HG03521 (cell line): ENCODE measurements at regions not wholly inside any gene's neighbourhood (a gene's known extent, or its start where the extent isn't known, plus 50 kb on each side); places are given as distances from the start of the nearest gene placed in this dataset.

ENCODE experiments used
- ATAC-seq: cut with Tn5 transposase; IDR thresholded peaks from one replicate; pipeline ENCODE4 v1.9.1; 2021; ENCODE audit warnings: mild to moderate bottlenecking, moderate library complexity; ENCODE audit not compliant: unreplicated experiment

GRCh38 chr2:43109261-43109743 lies 117.1 kb downstream of the ZFP36L2 start:
- no peak for ATAC-seq

- no peak for ATAC-seq
Observed at GRCh38 chr2:43107679-43108078, 118.7 kb downstream of the ZFP36L2 start.

- no peak for ATAC-seq
Observed at GRCh38 chr2:43106559-43107527, 119.6 kb downstream of the ZFP36L2 start.

- ATAC-seq, result peak; percentile 38
Observed at GRCh38 chr2:43105586-43106558, 120.5 kb downstream of the ZFP36L2 start.

- ATAC-seq, result no peak
Observed at GRCh38 chr2:43104763-43105162, 121.6 kb downstream of the ZFP36L2 start.

GRCh38 chr2:43104106-43104505 lies 122.3 kb downstream of the ZFP36L2 start:
- ATAC-seq, result no peak

GRCh38 chr2:43103093-43103404 lies 123.4 kb downstream of the ZFP36L2 start:
- no peak for ATAC-seq

- no peak for ATAC-seq
Observed at GRCh38 chr2:43102366-43103092, 123.9 kb downstream of the ZFP36L2 start.

- no peak for ATAC-seq
Observed at GRCh38 chr2:43101751-43102150, 124.7 kb downstream of the ZFP36L2 start.

- no peak for ATAC-seq
Observed at GRCh38 chr2:43100883-43101662, 125.3 kb downstream of the ZFP36L2 start.

GRCh38 chr2:43100362-43100882 lies 126.0 kb downstream of the ZFP36L2 start:
- no peak for ATAC-seq

- ATAC-seq, result no peak
Observed at GRCh38 chr2:43099797-43100196, 126.6 kb downstream of the ZFP36L2 start.

GRCh38 chr2:43098539-43098938 lies 127.9 kb downstream of the ZFP36L2 start:
- no peak for ATAC-seq

- no peak for ATAC-seq
Observed at GRCh38 chr2:43097644-43098408, 128.6 kb downstream of the ZFP36L2 start.

GRCh38 chr2:43095533-43096295 lies 130.7 kb downstream of the ZFP36L2 start:
- no peak for ATAC-seq

- no peak for ATAC-seq
Observed at GRCh38 chr2:43092520-43093179, 133.8 kb downstream of the ZFP36L2 start.

- no peak for ATAC-seq
Observed at GRCh38 chr2:43090317-43090716, 136.1 kb downstream of the ZFP36L2 start.
